Ishikawa (cell line): ENCODE measurements at regions not wholly inside any gene's neighbourhood (a gene's known extent, or its start where the extent isn't known, plus 50 kb on each side); places are given as distances from the start of the nearest gene placed in this dataset.

Experiments used
- CREB1 ChIP-seq: IDR thresholded peaks from 2 replicates; pipeline ENCODE4 v1.6.1; 2012; ENCODE audit warnings: low read depth
- EGR1 ChIP-seq: IDR thresholded peaks from 2 replicates; pipeline ENCODE4 v1.6.1; 2012
- EP300 ChIP-seq: IDR thresholded peaks from 2 replicates; pipeline ENCODE4 v1.6.1; 2012; ENCODE audit warnings: borderline replicate concordance
- FOXM1 ChIP-seq: IDR thresholded peaks from 2 replicates; pipeline ENCODE4 v1.6.1; 2012; ENCODE audit warnings: low read depth, borderline replicate concordance
- NFIC ChIP-seq: IDR thresholded peaks from 2 replicates; pipeline ENCODE4 v1.6.1; 2012
- RAD21 ChIP-seq: IDR thresholded peaks from 2 replicates; pipeline ENCODE4 v1.6.1; 2012; ENCODE audit warnings: low read depth
- TAF1 ChIP-seq: IDR thresholded peaks from 2 replicates; pipeline ENCODE4 v1.6.1; 2012; ENCODE audit warnings: low read depth, mild to moderate bottlenecking
- TCF12 ChIP-seq: IDR thresholded peaks from 2 replicates; pipeline ENCODE4 v1.6.1; 2012; ENCODE audit warnings: low read depth
- YY1 ChIP-seq: IDR thresholded peaks from 2 replicates; pipeline ENCODE4 v1.6.1; 2012; ENCODE audit warnings: low read depth
- ZBTB7A ChIP-seq: IDR thresholded peaks from 2 replicates; pipeline ENCODE4 v1.6.1; 2012; ENCODE audit warnings: low read depth
- TF ChIP-seq, protein P1 (sequence below): IDR thresholded peaks from 2 replicates; pipeline ENCODE4 v1.6.1; 2012; ENCODE audit warnings: low read depth, mild to moderate bottlenecking

DNA sequence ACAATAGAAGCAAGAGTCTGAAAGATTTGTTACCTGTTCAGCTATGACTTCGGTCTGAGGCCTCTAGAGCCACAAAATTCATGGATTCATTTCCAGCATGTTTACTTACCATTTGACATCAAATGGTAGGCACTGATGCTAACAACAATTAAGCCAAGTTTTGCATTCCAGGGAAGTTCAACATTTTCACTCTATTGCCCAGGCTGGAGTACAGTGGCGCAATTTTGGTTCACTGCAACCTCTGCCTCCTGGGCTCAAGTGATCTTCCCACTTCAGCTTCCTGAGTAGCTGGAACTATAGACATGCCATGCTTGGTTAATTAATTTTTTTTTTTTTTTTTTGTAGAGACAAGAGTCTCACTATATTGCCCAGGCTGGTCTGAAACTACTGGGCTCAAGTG, 114.1 kb upstream of the SGK1 start:
- TF ChIP-seq RAD21 (no peak), EGR1 (no peak), FOXM1 (no peak), YY1 (no peak), CREB1 (no peak), ZBTB7A (no peak), EP300 (no peak), TCF12 (no peak), TAF1 (no peak), NFIC (no peak)
- TF ChIP-seq, protein P1, sequence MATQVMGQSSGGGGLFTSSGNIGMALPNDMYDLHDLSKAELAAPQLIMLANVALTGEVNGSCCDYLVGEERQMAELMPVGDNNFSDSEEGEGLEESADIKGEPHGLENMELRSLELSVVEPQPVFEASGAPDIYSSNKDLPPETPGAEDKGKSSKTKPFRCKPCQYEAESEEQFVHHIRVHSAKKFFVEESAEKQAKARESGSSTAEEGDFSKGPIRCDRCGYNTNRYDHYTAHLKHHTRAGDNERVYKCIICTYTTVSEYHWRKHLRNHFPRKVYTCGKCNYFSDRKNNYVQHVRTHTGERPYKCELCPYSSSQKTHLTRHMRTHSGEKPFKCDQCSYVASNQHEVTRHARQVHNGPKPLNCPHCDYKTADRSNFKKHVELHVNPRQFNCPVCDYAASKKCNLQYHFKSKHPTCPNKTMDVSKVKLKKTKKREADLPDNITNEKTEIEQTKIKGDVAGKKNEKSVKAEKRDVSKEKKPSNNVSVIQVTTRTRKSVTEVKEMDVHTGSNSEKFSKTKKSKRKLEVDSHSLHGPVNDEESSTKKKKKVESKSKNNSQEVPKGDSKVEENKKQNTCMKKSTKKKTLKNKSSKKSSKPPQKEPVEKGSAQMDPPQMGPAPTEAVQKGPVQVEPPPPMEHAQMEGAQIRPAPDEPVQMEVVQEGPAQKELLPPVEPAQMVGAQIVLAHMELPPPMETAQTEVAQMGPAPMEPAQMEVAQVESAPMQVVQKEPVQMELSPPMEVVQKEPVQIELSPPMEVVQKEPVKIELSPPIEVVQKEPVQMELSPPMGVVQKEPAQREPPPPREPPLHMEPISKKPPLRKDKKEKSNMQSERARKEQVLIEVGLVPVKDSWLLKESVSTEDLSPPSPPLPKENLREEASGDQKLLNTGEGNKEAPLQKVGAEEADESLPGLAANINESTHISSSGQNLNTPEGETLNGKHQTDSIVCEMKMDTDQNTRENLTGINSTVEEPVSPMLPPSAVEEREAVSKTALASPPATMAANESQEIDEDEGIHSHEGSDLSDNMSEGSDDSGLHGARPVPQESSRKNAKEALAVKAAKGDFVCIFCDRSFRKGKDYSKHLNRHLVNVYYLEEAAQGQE = no peak
